DMS53 treated with DMSO at 0.1 percent for 48 hours (cell line): ENCODE measurements at regions not wholly inside any gene's neighbourhood (a gene's known extent, or its start where the extent isn't known, plus 50 kb on each side); places are given as distances from the start of the nearest gene placed in this dataset.

Experiments used
- DNase-seq: peaks from one replicate; lab custom pipeline; 2025; ENCODE audit not compliant: unreplicated experiment; lab: John Stamatoyannopoulos, UW

DNA sequence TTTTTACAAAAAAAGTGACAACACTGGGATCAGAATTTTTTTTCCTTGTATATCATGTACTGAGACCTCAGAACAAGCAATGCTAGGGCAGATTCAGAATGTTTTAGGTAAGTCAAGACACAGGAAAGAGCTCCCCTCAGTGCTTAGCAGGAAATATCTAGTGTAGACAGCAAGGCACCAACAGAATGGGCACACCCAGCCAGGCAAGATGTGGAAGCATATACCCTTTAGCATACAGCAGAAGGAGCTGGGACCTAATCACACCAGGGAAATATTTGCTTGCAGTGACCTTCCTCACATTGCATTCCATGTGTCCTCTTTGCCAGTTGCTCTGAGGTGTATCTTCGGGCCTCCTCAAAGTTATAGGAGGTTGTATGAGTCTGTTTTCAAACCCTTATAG, 497.6 kb upstream of the LRRN3 start:
- no peak for DNase-seq

DNA sequence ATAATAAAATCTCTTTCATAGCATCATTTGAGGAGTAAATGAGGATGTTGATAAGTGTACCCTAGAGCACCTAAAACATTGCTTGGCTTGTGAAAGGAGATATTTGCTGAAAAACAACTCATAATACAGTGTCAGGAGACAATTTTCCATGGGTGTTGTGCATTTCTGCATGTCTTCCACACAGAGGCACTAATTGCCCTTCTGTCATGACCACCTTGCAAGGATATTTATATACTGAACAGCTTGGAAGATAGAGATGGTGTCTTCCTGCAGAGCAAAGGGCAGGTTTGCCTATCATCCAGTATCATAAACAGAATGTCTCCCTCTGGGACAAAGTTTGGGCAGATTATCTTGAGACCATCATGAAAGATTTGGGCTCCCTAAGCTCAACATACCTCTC, 495.2 kb upstream of the LRRN3 start:
- peak; percentile 30 for DNase-seq

DNA sequence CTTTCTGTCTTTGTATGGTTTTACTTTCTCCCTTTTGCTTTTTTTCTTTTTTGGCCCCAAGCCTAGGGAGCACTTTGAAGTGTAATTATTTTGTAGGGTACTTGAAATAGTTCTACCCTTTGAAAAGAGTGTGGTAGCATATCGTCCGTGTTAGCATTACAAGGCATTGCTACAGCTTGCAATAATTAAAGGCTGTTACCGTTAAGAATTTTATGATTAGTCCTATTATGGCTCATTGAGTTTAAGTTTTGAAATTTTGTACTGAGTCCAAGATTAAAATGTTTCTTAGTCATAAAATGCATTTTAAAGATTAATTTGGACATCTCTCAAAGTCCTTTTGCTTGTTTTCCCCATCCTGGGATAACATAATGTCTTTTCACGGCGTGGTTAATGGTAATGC, 490.0 kb upstream of the LRRN3 start:
- no peak for DNase-seq

DNA sequence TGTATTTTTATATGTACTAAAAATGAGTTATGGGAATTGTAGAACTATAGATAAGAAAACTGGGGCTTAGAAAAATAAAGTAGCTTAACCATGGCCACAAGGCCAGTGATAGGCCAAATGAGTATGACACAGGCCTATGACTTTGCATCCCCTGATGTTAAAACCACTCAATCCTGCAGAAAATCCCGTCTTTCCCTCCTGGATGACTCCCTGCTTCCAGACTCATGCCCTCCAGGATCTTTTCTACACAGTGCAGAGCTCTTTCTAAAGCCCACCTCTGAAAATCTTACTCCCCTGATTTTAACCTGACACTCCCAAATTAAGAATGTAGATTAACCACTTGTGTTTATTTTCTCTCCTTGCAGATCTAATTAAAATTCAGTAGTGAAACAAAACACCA, 489.2 kb upstream of the LRRN3 start:
- DNase-seq, result no peak

DNA sequence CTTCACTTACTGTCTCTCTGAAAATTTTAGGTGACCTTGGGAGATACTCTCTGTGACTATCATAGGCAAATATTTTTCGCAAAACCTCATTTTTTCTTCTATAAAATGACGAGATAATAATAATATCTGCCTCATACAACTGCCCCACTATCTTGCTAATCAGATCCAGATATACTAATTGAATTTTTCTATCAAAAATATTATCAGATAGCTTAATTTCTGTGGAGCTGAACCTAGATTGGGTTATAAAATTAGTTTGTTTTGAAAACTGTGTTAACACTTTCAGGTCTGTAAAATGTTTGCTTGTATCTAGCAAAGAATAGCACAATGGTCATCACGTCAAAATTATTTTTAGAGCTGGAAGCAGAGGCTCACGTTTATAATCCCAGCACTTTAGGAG, 486.7 kb upstream of the LRRN3 start:
- DNase-seq, result no peak

DNA sequence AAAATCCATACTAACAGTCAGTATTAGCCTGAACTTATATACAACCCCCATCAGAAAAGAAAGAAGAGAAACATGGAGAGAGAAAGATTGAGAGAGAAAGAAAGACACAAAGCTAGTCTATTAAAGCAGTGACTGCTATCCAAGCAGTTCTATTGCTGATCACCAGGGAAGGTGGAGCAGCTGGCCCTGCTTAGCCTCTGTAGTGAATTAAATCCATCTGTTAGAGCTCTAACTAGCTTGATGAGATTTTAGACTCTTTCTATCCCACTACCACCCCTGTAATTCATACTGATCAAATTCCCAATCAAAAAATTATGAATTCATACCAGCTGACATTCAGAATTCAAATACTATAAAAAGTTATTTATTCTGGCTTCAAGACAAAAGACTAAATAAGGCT, 486.0 kb upstream of the LRRN3 start:
- DNase-seq, result no peak

DNA sequence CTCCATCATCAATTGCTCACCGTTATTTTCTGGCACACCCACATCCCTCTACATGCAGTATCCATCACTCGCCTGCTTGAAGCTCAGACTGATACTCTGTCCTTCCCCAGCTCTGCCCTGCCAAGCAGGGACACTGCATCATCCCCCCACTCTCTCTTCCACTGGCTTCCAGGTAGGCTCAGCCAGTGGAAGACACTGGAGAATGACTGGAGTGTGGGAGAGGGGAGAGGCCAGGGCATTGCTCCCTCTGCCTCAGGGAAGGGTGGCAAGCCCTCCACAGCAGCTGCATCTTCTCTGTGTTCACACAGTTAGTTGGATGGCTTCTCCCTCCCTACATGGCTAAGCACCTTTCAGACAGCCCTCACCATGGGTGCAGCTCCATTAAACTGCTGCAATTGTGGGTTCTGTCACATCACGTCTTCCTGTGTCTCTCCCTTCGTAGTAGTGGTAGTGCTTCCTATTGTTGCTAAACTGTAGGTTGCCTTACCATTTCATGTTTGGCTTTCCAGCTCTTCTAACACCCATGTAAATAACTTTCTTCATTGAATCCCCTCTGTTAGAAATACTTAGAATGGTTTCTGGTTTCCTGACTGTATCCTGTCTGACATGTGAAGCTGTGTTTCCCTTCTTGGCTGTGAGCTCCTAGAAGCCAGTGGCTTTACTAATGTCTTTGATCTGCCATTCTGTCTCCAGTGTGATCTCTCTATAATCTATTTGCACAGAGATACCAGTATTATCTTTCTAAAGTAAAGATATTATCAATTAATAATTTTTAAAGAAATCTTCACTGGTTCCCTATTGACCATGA, 483.7 kb upstream of the LRRN3 start:
- DNase-seq, result no peak

DNA sequence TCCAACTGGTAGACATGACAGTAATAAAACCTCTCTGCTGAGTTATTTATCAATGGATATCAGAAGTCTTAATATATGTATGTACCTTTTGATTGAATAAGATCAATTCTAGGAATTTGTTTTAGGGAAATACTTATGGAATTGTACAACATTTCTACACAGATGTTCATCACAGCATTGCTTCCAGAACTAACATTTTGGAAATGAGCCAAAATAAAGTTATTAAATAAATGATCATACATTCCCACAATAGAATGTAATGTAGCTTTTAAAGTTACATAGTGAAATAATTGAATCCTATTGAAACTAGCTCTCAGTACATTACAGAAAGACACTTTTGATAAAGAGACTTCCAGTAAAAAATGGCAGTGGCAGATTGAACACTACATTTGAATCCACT, 481.6 kb upstream of the LRRN3 start:
- no peak for DNase-seq

DNA sequence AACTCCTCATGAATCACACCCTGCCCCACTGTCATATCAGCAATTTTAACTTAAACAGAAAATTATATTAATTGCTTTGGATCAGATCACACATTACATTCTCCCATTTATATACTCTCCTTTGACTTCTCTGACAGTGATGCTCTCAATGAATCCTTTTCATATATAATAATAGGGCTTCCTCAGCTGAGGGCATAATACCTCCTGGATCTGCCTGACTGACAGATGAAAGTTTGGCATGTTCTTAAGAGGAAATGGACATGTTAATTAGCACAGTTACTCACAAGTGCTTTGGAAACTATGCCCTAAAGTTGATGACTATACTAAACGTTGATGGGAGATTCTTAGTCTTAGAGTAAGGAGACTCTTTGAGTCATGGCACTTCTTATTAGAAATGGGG, 478.2 kb upstream of the LRRN3 start:
- no peak for DNase-seq
